Mucosa of descending colon (tissue), 3 donors: ENCODE measurements at regions not wholly inside any gene's neighbourhood (a gene's known extent, or its start where the extent isn't known, plus 50 kb on each side); places are given as distances from the start of the nearest gene placed in this dataset.

Source experiments
- ATAC-seq: fragments of 200-7000 bp; cut with Tn5 transposase; one replicate; pipeline ENCODE4 v1.9.1; 2020; ENCODE audit warnings: mild to moderate bottlenecking, moderate library complexity
- DNase-seq, 3 donors: peaks; one replicate each; pipeline ENCODE4 v3.0.0-alpha.2; 2020
- H3K36me3 ChIP-seq: fragments of 200-600 bp; one replicate; pipeline ENCODE4 v1.8.0; 2021; ENCODE audit warnings: low read depth, mild to moderate bottlenecking
- H3K4me1 ChIP-seq: fragments of 200-600 bp; one replicate; pipeline ENCODE4 v1.8.0; 2021; ENCODE audit warnings: low read depth, mild to moderate bottlenecking
- H3K4me3 ChIP-seq: fragments of 200-600 bp; one replicate; pipeline ENCODE4 v1.8.0; 2021; ENCODE audit warnings: mild to moderate bottlenecking
- H3K9me3 ChIP-seq: fragments of 200-600 bp; one replicate; pipeline ENCODE4 v1.8.0; 2021; ENCODE audit warnings: mild to moderate bottlenecking
- CTCF ChIP-seq: fragments of 200-600 bp; IDR thresholded peaks from one replicate; pipeline ENCODE4 v1.8.0; 2022; ENCODE audit warnings: antibody characterized with exemption, mild to moderate bottlenecking
- intact Hi-C, 2 donors: fragments of 100-400 bp; cut with DNase I in 1 of 2; cut with micrococcal nuclease in 1 of 2; formaldehyde crosslinking; loops; one replicate each; pipeline versions ENCODE4 v1.11.0 to v1.11.1; 2022; cut with DNase I, micrococcal nuclease
- donor health status: DM: no; HTN: no; CAD: no; lungs with moderate emphysema.
- donor health status: DM: no; HTN: no; CAD: no.
- donor health status: DM: no; HTN: yes; CAD: no.

DNA sequence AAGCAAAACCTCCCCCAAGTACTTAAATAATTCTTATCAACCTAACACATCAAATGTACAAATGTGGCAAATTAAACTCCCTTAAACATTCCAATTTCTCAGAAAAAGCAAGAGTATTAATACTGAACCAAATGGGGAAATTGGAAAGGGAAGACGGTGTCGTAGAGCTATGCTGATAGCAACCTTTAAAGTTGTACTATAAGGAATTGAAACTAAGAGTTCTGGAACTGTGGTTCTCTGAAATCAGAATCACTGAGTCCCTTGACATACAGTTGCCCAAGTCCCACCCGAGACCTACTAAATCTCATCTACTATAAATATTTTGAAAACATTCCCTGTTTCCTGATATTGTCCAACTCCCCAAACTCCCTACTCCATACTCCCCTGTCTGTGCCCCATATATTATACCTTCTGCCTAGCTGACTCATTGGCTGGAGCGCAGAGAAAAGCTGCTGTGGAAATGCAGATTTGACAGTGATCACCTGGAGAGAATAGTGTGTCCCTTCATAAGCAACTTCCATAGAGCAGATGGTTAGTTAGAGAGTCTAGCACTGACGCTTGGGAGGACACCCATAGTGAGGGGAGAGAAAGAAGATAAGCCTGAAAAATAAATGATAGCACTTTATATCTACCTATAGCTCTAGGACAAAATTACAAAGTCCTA is 51.4 kb upstream of the ITM2B start:
- Histone ChIP-seq H3K4me1 (no peaks in the 10 kb centered on the region), H3K36me3 (no peaks in the 10 kb centered on the region), H3K4me3 (no peak overlapping the region), H3K9me3 (no peaks in the 10 kb centered on the region)
- no peak for TF ChIP-seq CTCF
- intact Hi-C loops = no loop called here
- no peak for ATAC-seq
- DNase-seq = no peak

DNA sequence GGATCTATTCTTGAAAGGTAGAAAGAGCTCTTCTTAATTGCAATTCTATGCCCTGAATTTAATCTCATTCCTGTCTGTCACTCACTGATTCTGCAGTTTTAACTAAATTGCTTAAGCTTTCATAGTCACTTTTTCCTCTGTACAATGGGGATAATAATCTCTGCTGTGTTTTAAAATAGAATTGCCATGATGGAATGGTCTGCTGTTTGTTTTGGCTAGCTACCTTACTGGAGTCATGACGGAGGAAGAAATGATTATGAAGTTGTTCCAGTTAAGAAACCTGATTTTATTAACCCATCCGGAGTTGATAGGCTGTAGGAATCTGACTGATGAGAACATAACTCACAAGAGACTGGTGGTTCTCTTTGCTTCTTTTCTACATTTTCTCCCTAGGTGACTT is 54.9 kb upstream of the ITM2B start:
- TF ChIP-seq CTCF = no peak
- intact Hi-C loops = no loop called here
- no peak for ATAC-seq

GRCh38 chr13:48176781-48177180 is 56.2 kb upstream of the ITM2B start:
- H3K4me3 ChIP-seq = no peak overlapping the region
- TF ChIP-seq CTCF = no peak
- ATAC-seq = no peak
- no peak for DNase-seq
- intact Hi-C loops = no loop called here
- H3K36me3 ChIP-seq = no peaks in the 10 kb centered on the region
- H3K4me1 ChIP-seq = no peaks in the 10 kb centered on the region
- H3K9me3 ChIP-seq = no peaks in the 10 kb centered on the region

More for the DNA sequence above, 54.9 kb upstream of the ITM2B start:
- Histone ChIP-seq H3K4me1 (no peaks in the 10 kb centered on the region), H3K9me3 (no peaks in the 10 kb centered on the region), H3K36me3 (no peaks in the 10 kb centered on the region), H3K4me3 (no peak overlapping the region)
- no peak for DNase-seq

DNA sequence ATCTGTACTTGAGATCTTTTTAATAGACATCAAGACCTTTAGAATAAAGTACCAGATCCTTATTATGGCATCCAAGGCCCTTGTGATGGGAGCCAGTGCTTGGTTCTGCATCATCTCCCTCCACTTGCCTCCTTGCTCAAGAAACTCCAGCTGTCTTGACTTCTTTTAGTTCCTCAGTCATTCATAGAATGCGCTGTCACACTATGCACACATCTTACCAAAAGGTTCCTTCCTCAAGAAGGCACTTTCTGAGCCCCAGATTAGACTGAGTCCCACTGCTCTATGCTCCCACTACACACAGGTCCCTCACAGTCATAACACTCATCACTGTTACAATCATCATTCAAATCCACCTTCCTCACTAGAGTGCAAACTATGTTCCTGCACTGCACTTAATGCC is 57.8 kb upstream of the ITM2B start:
- Histone ChIP-seq H3K9me3 (no peaks in the 10 kb centered on the region), H3K4me3 (no peak overlapping the region), H3K36me3 (no peaks in the 10 kb centered on the region), H3K4me1 (no peaks in the 10 kb centered on the region)
- intact Hi-C loops = no loop called here
- DNase-seq (no peak), ATAC-seq (no peak)
- no peak for TF ChIP-seq CTCF

- no peaks in the 10 kb centered on the region for H3K36me3 ChIP-seq
- intact Hi-C loops = no loop called here
- no peak overlapping the region for H3K4me3 ChIP-seq
- no peak for ATAC-seq
- no peaks in the 10 kb centered on the region for H3K9me3 ChIP-seq
- no peak for TF ChIP-seq CTCF
- H3K4me1 ChIP-seq = no peaks in the 10 kb centered on the region
- no peak for DNase-seq
These were observed 65.1 kb upstream of the ITM2B start for GRCh38 chr13:48167866-48168265.

DNA sequence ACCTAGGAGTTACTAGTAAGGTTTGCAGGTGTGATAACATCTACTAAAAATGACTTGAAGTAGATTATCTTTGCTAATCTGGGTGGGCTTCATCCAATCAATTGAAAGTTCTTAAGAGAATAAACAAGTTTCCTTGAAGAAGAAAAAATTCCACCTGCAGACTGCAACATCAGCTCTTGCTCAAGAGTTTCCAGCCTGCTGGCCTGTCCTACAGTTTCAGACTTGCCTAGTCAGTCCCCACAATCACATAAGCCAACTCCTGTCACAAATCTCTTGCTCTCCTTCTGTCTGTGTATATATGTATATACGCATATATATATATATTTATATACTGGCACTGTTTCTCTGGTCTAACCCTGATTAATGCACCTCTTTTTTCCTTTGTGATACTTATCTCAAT is 67.3 kb upstream of the ITM2B start:
- DNase-seq (no peak), ATAC-seq (no peak)
- no peak overlapping the region for H3K4me3 ChIP-seq
- intact Hi-C loops = no loop called here
- no peaks in the 10 kb centered on the region for H3K9me3 ChIP-seq
- no peaks in the 10 kb centered on the region for H3K36me3 ChIP-seq
- no peaks in the 10 kb centered on the region for H3K4me1 ChIP-seq
- TF ChIP-seq CTCF = no peak
